Tibial artery (tissue), 4 donors: ENCODE measurements at regions not wholly inside any gene's neighbourhood (a gene's known extent, or its start where the extent isn't known, plus 50 kb on each side); places are given as distances from the start of the nearest gene placed in this dataset.

ENCODE experiments used
- DNase-seq, 2 donors: peaks; one replicate each; pipeline ENCODE4 v3.0.0-alpha.2; 2019
- H3K27ac ChIP-seq, 2 donors: fragments of 200-600 bp; sonication (generic) in 1 of 2; 1 replicate in 1 of 2; 2 replicates in 1 of 2; pipeline ENCODE4 v1.5.1; 2018 to 2019; ENCODE audit warnings: mild to moderate bottlenecking in 1 of 2
- H3K27me3 ChIP-seq, 2 donors: fragments of 200-600 bp; sonication (generic) in 1 of 2; one replicate each; pipeline versions ENCODE4 v1.5.1 to v1.6.0; 2016 to 2019
- H3K36me3 ChIP-seq, 3 donors: fragments of 200-600 bp; sonication (generic) in 2 of 3; one replicate each; pipeline ENCODE4 v1.5.1; 2016 to 2019; ENCODE audit warnings: mild to moderate bottlenecking in 2 of 3
- H3K4me1 ChIP-seq, 4 donors: fragments of 200-600 bp; sonication (generic) in 2 of 4; 1 replicate in 3 of 4; 2 replicates in 1 of 4; pipeline ENCODE4 v1.5.1; 2016 to 2019
- H3K4me3 ChIP-seq, 2 donors: fragments of 200-600 bp; sonication (generic) in 1 of 2; 1 replicate in 1 of 2; 2 replicates in 1 of 2; pipeline ENCODE4 v1.5.1; 2018 to 2019; ENCODE audit warnings: mild to moderate bottlenecking in 2 of 2
- H3K9me3 ChIP-seq, 3 donors: fragments of 200-600 bp; sonication (generic) in 1 of 3; one replicate each; pipeline ENCODE4 v1.5.1; 2016 to 2019
- intact Hi-C: fragments of 100-400 bp; cut with DNase I; formaldehyde crosslinking; loops from one replicate; pipeline ENCODE4 v1.15.0; 2023; ENCODE audit warnings: low total_unique reads
- TF ChIP-seq, protein P1 (sequence below), 2 experiments: fragments of 200-600 bp in 1 of 2; fragments of 450-650 bp in 1 of 2; IDR thresholded peaks; one replicate each; pipeline ENCODE4 v1.5.1; 2017 to 2019; ENCODE audit warnings: antibody characterized with exemption in 2 of 2, mild to moderate bottlenecking in 1 of 2, moderate library complexity in 1 of 2

DNA sequence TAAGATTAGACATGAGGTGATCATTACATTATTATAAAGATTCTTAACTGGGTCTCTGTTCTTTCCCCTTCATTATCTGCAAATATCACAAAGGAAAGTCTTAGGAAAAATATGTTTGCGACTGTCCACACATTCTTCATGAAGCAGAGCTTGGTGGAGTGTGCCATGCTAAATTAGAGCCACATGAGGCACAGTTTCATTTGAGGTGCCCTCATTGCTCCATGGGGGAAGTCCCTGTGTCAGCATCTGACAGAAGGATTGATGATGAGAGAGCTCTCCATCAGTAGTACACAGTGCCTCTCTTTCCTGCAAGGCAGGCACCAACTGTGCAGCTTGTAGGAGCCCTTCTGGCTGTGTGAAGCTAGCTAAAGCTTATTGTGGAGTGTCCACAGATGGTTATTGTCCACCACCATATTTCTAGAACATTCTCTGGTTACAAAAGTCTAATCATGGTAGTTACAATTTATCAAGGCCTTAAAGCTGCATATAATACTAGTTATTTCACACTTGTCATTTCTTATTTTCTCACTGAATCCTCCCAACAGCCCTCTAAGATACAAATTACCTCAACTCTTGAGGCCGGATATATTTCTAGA, 63.9 kb downstream of the C9orf152 start:
- peaks cover 0 to 3% (median 3%) of the 10 kb centered on the region in 3 donors for H3K36me3 ChIP-seq
- peak overlapping the region in 1 of 2 donors; percentile 12 for H3K27ac ChIP-seq
- no peaks in the 10 kb centered on the region for H3K9me3 ChIP-seq
- no peak overlapping the region for H3K4me3 ChIP-seq
- TF ChIP-seq, protein P1, sequence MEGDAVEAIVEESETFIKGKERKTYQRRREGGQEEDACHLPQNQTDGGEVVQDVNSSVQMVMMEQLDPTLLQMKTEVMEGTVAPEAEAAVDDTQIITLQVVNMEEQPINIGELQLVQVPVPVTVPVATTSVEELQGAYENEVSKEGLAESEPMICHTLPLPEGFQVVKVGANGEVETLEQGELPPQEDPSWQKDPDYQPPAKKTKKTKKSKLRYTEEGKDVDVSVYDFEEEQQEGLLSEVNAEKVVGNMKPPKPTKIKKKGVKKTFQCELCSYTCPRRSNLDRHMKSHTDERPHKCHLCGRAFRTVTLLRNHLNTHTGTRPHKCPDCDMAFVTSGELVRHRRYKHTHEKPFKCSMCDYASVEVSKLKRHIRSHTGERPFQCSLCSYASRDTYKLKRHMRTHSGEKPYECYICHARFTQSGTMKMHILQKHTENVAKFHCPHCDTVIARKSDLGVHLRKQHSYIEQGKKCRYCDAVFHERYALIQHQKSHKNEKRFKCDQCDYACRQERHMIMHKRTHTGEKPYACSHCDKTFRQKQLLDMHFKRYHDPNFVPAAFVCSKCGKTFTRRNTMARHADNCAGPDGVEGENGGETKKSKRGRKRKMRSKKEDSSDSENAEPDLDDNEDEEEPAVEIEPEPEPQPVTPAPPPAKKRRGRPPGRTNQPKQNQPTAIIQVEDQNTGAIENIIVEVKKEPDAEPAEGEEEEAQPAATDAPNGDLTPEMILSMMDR (IDR thresholded peaks at IDR 0.05): no peak
- DNase-seq: no peak
- no peaks in the 10 kb centered on the region for H3K27me3 ChIP-seq
- intact Hi-C loops: no loop called here
- H3K4me1 ChIP-seq: peaks cover 0 to 72% (median 47%) of the 10 kb centered on the region in 4 donors

DNA sequence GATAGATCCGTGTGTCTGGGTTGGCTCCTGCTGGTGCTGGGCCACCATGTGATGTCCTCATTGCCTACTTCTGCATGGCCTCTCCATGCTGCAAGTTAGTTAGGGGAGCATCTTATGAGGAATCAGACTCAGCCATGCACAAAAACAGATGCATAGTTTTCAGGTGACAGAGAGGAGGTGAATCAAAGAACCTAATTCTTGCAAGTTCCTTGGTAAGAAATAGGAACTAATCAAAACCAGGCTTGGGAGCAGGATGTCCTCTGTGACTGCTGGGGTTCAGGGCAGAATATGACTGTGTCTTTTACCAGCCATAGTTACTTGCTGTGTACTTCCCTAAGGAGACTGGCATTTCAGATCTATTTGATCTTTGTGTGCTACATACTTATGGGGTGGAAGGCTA, 61.6 kb downstream of the C9orf152 start:
- no peaks in the 10 kb centered on the region for H3K36me3 ChIP-seq
- H3K9me3 ChIP-seq: no peaks in the 10 kb centered on the region
- intact Hi-C loops: no loop called here
- no peaks in the 10 kb centered on the region for H3K27me3 ChIP-seq
- H3K4me3 ChIP-seq: no peak overlapping the region
- peaks cover 0 to 81% (median 47%) of the 10 kb centered on the region in 4 donors for H3K4me1 ChIP-seq
- TF ChIP-seq, protein P1 (IDR thresholded peaks at IDR 0.05): no peak
- no peak overlapping the region for H3K27ac ChIP-seq
- DNase-seq: no peak

DNA sequence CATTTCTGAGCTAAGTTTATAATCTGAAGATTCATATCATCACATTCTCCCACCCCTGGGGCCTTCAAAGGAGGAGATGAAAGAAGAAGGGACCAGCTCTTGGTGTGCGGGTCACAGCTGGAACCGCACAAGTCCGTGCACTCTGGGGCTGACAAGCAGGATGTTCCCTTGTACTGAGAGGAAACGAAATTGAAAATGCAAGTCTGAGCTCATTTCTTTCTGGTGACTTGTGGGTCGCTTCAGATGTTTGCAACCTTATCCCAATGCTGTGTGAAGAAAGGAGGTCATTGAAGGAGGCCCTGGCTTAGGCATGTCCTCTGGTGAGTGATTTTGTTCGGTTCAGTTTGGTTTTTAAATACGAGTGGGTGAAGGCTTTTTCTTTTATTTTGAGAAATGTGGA, 59.6 kb downstream of the C9orf152 start:
- no peaks in the 10 kb centered on the region for H3K36me3 ChIP-seq
- H3K4me3 ChIP-seq: no peak overlapping the region
- H3K4me1 ChIP-seq: peaks cover 4 to 81% (median 41%) of the 10 kb centered on the region in 4 donors
- H3K27ac ChIP-seq: peak overlapping the region; percentile 43 to 56
- H3K9me3 ChIP-seq: no peaks in the 10 kb centered on the region
- intact Hi-C loops: no loop called here
- DNase-seq: no peak
- TF ChIP-seq, protein P1 (IDR thresholded peaks at IDR 0.05): no peak
- H3K27me3 ChIP-seq: no peaks in the 10 kb centered on the region

DNA sequence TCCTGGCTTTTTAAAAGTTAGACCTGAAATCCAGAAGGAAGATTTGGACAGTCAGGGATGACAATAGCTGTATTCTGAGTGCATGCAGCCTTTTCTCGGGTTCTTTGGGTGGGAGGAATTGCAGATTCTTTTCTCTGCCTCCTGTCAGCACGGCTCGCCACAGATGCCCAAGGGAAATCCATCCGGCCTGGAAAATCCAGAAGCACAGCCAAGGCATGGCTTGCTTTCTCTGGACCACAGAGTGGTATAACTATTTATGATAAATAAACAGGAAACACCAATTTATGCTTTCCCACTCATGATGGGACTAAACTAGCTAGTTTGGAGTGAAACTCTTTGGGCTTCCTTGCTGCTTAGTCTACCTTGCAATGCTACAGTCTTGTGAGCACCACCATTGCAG, 59.1 kb downstream of the C9orf152 start:
- peaks cover 4 to 76% (median 36%) of the 10 kb centered on the region in 4 donors for H3K4me1 ChIP-seq
- H3K27ac ChIP-seq: peak overlapping the region; percentile 43 to 56
- no peak overlapping the region for H3K4me3 ChIP-seq
- H3K36me3 ChIP-seq: no peaks in the 10 kb centered on the region
- intact Hi-C loops: no loop called here
- H3K27me3 ChIP-seq: no peaks in the 10 kb centered on the region
- TF ChIP-seq, protein P1 (IDR thresholded peaks at IDR 0.05): no peak
- no peaks in the 10 kb centered on the region for H3K9me3 ChIP-seq
- DNase-seq: no peak
